ENCODE measurements at regions not wholly inside any gene's neighbourhood (a gene's known extent, or its start where the extent isn't known, plus 50 kb on each side); places are given as distances from the start of the nearest gene placed in this dataset.

DNA sequence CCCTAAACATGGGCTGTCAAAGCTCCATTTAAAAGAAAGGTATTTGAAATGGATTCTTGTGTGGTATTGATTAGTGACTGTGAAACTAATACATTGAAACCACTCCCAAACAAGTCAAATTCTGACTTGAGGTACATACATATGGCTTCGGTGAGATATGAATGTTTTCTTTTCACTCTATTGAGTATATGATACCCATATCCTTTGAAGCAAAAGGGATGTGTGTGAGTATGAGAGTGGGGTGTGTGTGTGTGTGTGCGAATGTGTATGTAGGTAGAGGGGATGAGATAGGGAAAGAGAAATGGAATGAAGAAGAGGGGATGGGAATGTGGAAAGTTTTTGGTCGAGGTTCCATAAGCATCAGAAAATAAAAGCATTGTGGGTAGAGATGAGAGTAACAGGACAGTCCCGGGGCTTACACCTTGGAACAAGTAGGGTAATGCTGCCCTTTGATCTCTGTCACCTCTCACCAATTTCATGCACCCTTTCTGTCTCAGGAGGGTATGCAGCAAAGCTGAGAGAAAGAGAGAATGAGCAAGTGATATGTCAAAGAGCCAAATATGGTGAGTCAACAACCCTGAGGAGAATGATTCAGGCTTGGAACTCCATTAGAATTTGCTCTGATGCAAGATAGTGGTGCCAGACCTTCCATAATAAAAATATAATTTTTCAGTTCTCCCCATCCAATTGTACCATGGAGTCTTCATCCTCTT, 64.0 kb upstream of the ZEB2 start:
- peak overlapping the region in 4 of 7 experiments; percentile 16 to 60 (median 40) for H3K4me3 ChIP-seq (ENCODE audit: control insufficient read depth in 1 of 7, extremely low read depth in 1 of 7, insufficient read depth in 4 of 7, low read depth in 2 of 7, low read length in 6 of 7)
- no peaks in the 10 kb centered on the region for H3K27me3 ChIP-seq (replicated peaks in 2 of 5; ENCODE audit: control insufficient read depth in 4 of 5, insufficient read depth in 5 of 5, low read length in 4 of 5)
- peaks cover 41 to 72% (median 55%) of the 10 kb centered on the region in 4 experiments for H3K4me1 ChIP-seq (ENCODE audit: control extremely low read depth in 1 of 4, control insufficient read depth in 4 of 4, insufficient read depth in 4 of 4, low read length in 3 of 4)
- peak overlapping the region; percentile 77 to 90 for H3K27ac ChIP-seq (ENCODE audit: insufficient read depth in 1 of 2, low read depth in 1 of 2, low read length in 2 of 2, poor library complexity in 1 of 2, severe bottlenecking in 2 of 2)
- no peaks in the 10 kb centered on the region for H3K36me3 ChIP-seq (ENCODE audit: control insufficient read depth in 4 of 4, insufficient read depth in 4 of 4, low read length in 3 of 4)
- DNase-seq: peak in 2 of 3 donors; percentile 40 to 54
- ChIA-PET POLR2A (interaction anchor here (0.8 kb wide), 1 partner anchor 11 kb away, joined by 5 read pairs; no protein-coding TSS in a partner anchor), CTCF (interaction anchor here (0.9 to 1.7 kb wide), 8 partner anchors 10 to 1169 kb away, joined by 3 to 5 read pairs (median 4); no protein-coding TSS in a partner anchor)
- H3K9me3 ChIP-seq (ENCODE audit: control extremely low read depth in 1 of 5, control insufficient read depth in 4 of 5, insufficient read depth in 2 of 5, low read depth in 1 of 5, low read length in 4 of 5): no peaks in the 10 kb centered on the region
- 100% methylated on average over 1 of the region's 4 CpGs for WGBS (ENCODE audit: insufficient coverage)

DNA sequence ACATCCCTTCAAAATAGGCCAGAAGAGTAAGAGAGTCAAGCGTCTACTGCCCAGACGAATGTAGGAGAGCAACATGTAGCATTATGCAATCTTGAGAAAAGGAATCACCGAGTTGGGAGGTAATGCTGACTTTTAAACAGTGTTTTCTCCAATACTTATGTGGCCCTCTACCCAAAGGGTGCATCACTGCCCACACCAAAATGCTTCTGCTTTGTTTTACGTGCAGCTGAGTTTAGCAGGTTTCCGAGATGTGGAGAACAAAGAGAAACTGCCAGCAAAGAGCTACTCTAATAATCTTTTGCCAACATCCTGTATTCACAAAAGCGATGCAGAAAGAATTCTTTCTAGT, 63.4 kb upstream of the ZEB2 start:
- Histone ChIP-seq H3K4me1 (ENCODE audit: control extremely low read depth in 1 of 4, control insufficient read depth in 4 of 4, insufficient read depth in 4 of 4, low read length in 3 of 4) (peaks cover 41 to 73% (median 55%) of the 10 kb centered on the region in 4 experiments), H3K27me3 (replicated peaks in 2 of 5; ENCODE audit: control insufficient read depth in 4 of 5, insufficient read depth in 5 of 5, low read length in 4 of 5) (no peaks in the 10 kb centered on the region), H3K9me3 (ENCODE audit: control extremely low read depth in 1 of 5, control insufficient read depth in 4 of 5, insufficient read depth in 2 of 5, low read depth in 1 of 5, low read length in 4 of 5) (no peaks in the 10 kb centered on the region), H3K36me3 (ENCODE audit: control insufficient read depth in 4 of 4, insufficient read depth in 4 of 4, low read length in 3 of 4) (no peaks in the 10 kb centered on the region), H3K4me3 (ENCODE audit: control insufficient read depth in 1 of 7, extremely low read depth in 1 of 7, insufficient read depth in 4 of 7, low read depth in 2 of 7, low read length in 6 of 7) (peak overlapping the region in 5 of 7 experiments; percentile 2 to 60 (median 36)), H3K27ac (ENCODE audit: insufficient read depth in 1 of 2, low read depth in 1 of 2, low read length in 2 of 2, poor library complexity in 1 of 2, severe bottlenecking in 2 of 2) (peak overlapping the region; percentile 77 to 90)
- peak; percentile 45 to 88 (median 79) for DNase-seq
- CTCF ChIA-PET: interaction anchor here (1.0 to 1.7 kb wide), 7 partner anchors 10 to 1169 kb away, joined by 3 to 6 read pairs (median 4); no protein-coding TSS in a partner anchor
- POLR2A ChIA-PET: interaction anchor here (0.8 to 1.1 kb wide), 3 partner anchors 12 to 65 kb away, joined by 3 to 5 read pairs (median 5); no protein-coding TSS in a partner anchor
- 0% methylated on average over 4 of the region's 6 CpGs for WGBS (ENCODE audit: insufficient coverage)

DNA sequence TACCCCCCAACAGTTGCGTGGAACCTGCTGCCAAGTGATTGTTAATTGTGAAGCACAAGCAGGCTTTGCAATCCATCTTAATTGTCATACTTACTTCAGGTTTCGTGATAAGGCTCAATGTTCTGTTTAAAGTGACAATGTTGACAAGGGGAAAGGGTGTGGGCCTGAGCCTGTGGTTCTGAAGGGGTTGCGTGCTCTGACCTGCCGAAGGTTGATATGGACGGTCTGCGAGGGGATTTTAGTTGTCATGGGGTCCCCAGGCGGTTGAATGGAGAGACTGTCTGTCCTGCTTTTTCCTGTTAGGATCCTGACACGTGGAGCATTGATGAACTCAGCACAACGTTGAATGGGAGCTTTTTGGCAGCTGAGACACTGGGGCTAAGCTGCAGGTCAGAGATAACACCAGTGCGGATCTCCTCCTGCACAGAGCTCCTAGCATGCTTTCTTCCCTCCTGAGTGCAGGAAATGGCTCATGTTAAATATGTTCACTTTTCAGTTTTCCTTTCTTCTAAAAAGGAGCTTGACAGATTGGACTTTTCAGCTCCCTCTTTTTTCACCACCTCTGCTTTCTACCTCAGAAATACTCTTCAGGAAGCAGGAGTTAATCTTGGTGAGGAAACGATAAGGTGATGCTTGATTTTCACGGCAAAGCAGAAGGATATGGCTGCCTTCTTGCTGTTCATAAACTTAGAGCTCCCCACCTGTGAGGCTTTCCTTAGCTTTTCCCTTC, 62.9 kb upstream of the ZEB2 start:
- no peaks in the 10 kb centered on the region for H3K27me3 ChIP-seq (replicated peaks in 2 of 5; ENCODE audit: control insufficient read depth in 4 of 5, insufficient read depth in 5 of 5, low read length in 4 of 5)
- H3K9me3 ChIP-seq (ENCODE audit: control extremely low read depth in 1 of 5, control insufficient read depth in 4 of 5, insufficient read depth in 2 of 5, low read depth in 1 of 5, low read length in 4 of 5): no peaks in the 10 kb centered on the region
- no peaks in the 10 kb centered on the region for H3K36me3 ChIP-seq (ENCODE audit: control insufficient read depth in 4 of 4, insufficient read depth in 4 of 4, low read length in 3 of 4)
- peaks cover 41 to 75% (median 55%) of the 10 kb centered on the region in 4 experiments for H3K4me1 ChIP-seq (ENCODE audit: control extremely low read depth in 1 of 4, control insufficient read depth in 4 of 4, insufficient read depth in 4 of 4, low read length in 3 of 4)
- POLR2A ChIA-PET: interaction anchor here (0.8 to 1.6 kb wide), 4 partner anchors 12 to 64 kb away, joined by 3 to 5 read pairs (median 4); partner anchors contain the start of gene ZEB2
- peak overlapping the region; percentile 77 to 90 for H3K27ac ChIP-seq (ENCODE audit: insufficient read depth in 1 of 2, low read depth in 1 of 2, low read length in 2 of 2, poor library complexity in 1 of 2, severe bottlenecking in 2 of 2)
- 0% methylated on average over 8 of the region's 12 CpGs for WGBS (ENCODE audit: insufficient coverage)
- CTCF ChIA-PET: interaction anchor here (0.7 to 3.0 kb wide), 10 partner anchors 10 to 1170 kb away, joined by 3 to 22 read pairs (median 4); partner anchors contain the start of gene ZEB2
- DNase-seq: peak; percentile 76 to 91 (median 83)
- peak overlapping the region in 6 of 7 experiments; percentile 2 to 60 (median 26) for H3K4me3 ChIP-seq (ENCODE audit: control insufficient read depth in 1 of 7, extremely low read depth in 1 of 7, insufficient read depth in 4 of 7, low read depth in 2 of 7, low read length in 6 of 7)

DNA sequence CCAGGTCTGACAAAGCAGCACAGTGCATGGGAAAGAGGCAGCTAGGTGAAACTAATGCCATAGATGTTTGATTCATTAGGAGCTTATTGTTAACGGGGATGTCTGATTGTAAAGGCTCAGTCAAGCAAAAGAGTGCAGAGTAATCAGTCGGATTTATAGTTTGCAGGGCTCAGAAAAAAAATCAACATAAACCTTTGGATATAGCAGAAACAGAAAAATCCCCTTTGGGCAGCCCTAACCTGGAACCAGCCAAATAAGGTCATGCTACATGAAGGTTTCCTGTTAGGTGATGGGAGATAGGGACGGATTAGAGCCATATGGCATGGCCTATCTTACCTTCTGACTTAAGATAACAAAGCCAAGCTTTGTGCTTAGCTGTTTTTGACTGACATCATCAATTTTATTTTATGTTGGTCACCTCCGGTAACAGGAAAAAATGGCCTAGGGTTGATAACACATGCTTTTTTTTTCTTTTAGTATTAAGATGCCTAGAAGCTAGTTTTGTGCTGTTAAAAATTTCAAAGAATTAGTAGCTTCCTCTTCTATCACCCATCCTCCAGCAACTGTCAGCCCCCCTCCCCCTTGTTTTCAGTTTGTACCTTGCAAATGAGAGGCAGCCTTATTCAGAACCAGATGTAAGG, 60.7 kb upstream of the ZEB2 start:
- no CpG with 5 or more reads among the region's 4 CpGs for WGBS (ENCODE audit: insufficient coverage)
- no peaks in the 10 kb centered on the region for H3K36me3 ChIP-seq (ENCODE audit: control insufficient read depth in 4 of 4, insufficient read depth in 4 of 4, low read length in 3 of 4)
- peaks cover 38 to 63% (median 49%) of the 10 kb centered on the region in 4 experiments for H3K4me1 ChIP-seq (ENCODE audit: control extremely low read depth in 1 of 4, control insufficient read depth in 4 of 4, insufficient read depth in 4 of 4, low read length in 3 of 4)
- no peaks in the 10 kb centered on the region for H3K9me3 ChIP-seq (ENCODE audit: control extremely low read depth in 1 of 5, control insufficient read depth in 4 of 5, insufficient read depth in 2 of 5, low read depth in 1 of 5, low read length in 4 of 5)
- peak overlapping the region in 4 of 7 experiments; percentile 25 to 35 (median 30) for H3K4me3 ChIP-seq (ENCODE audit: control insufficient read depth in 1 of 7, extremely low read depth in 1 of 7, insufficient read depth in 4 of 7, low read depth in 2 of 7, low read length in 6 of 7)
- CTCF ChIA-PET: interaction anchor here (0.9 to 3.0 kb wide), 5 partner anchors 13 to 61 kb away, joined by 3 to 22 read pairs (median 4); partner anchors contain the start of gene ZEB2
- POLR2A ChIA-PET: interaction anchor here (1.0 kb wide), 1 partner anchor 57 kb away, joined by 4 read pairs; no protein-coding TSS in a partner anchor
- H3K27ac ChIP-seq (ENCODE audit: insufficient read depth in 1 of 2, low read depth in 1 of 2, low read length in 2 of 2, poor library complexity in 1 of 2, severe bottlenecking in 2 of 2): peak overlapping the region; percentile 77 to 90
- H3K27me3 ChIP-seq (replicated peaks in 2 of 5; ENCODE audit: control insufficient read depth in 4 of 5, insufficient read depth in 5 of 5, low read length in 4 of 5): no peaks in the 10 kb centered on the region
- peak; percentile 73 to 91 (median 85) for DNase-seq

DNA sequence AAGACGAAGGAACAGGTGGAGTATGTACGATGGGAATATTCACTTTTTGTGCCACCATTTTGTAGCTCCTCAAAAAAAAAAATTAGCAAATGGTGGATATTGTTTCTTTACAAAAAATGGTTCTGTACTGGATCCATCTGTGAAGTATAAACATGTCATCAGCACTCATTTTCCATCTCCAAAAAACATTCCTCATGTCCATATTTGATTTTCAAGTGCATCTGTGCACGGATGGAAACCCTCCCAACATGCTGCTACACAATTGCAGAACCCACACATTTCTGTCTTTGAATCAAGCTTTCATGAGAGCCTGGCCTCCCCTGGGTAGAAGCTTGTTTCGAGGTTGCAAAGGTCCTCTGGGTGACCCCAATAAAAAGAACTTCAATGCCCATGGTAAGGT, 59.6 kb upstream of the ZEB2 start:
- WGBS (ENCODE audit: insufficient coverage): no CpG with 5 or more reads among the region's 4 CpGs
- Histone ChIP-seq H3K36me3 (ENCODE audit: control insufficient read depth in 4 of 4, insufficient read depth in 4 of 4, low read length in 3 of 4) (no peaks in the 10 kb centered on the region), H3K4me3 (ENCODE audit: control insufficient read depth in 1 of 7, extremely low read depth in 1 of 7, insufficient read depth in 4 of 7, low read depth in 2 of 7, low read length in 6 of 7) (no peak overlapping the region), H3K27me3 (replicated peaks in 2 of 5; ENCODE audit: control insufficient read depth in 4 of 5, insufficient read depth in 5 of 5, low read length in 4 of 5) (no peaks in the 10 kb centered on the region), H3K27ac (ENCODE audit: insufficient read depth in 1 of 2, low read depth in 1 of 2, low read length in 2 of 2, poor library complexity in 1 of 2, severe bottlenecking in 2 of 2) (peak overlapping the region in 1 of 2 experiments; percentile 90), H3K4me1 (ENCODE audit: control extremely low read depth in 1 of 4, control insufficient read depth in 4 of 4, insufficient read depth in 4 of 4, low read length in 3 of 4) (peaks cover 38 to 54% (median 47%) of the 10 kb centered on the region in 4 experiments), H3K9me3 (ENCODE audit: control extremely low read depth in 1 of 5, control insufficient read depth in 4 of 5, insufficient read depth in 2 of 5, low read depth in 1 of 5, low read length in 4 of 5) (no peaks in the 10 kb centered on the region)
- ChIA-PET POLR2A (interaction anchor here (1.0 kb wide), 1 partner anchor 56 kb away, joined by 3 read pairs; no protein-coding TSS in a partner anchor), CTCF (interaction anchor here (0.6 to 1.5 kb wide), 2 partner anchors 12 to 97 kb away, joined by 3 to 4 read pairs; no protein-coding TSS in a partner anchor)
- peak in 1 of 3 donors; percentile 17 for DNase-seq

DNA sequence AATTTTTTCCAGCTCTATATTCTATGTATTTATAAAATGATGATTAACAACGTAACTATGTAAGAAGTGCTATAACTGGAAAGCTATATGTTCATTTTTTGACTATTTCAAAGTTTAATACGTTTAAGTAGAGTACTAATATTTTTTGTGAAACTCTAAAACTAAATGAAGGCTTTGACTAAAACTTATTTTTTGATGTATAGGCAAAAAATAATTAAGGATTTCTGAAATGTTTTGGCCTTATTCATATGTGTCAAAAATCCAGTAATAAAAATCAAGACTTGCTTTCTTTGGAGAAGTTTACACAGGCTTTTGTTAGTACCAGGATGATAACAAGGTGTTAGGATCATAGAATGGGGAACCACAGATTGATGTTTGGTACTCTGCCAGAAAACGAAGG, 58.2 kb upstream of the ZEB2 start:
- no peak overlapping the region for H3K27ac ChIP-seq (ENCODE audit: insufficient read depth in 1 of 2, low read depth in 1 of 2, low read length in 2 of 2, poor library complexity in 1 of 2, severe bottlenecking in 2 of 2)
- WGBS (ENCODE audit: insufficient coverage): no CpG with 5 or more reads among the region's 3 CpGs
- POLR2A ChIA-PET: no interaction called here
- CTCF ChIA-PET: no interaction called here
- H3K36me3 ChIP-seq (ENCODE audit: control insufficient read depth in 4 of 4, insufficient read depth in 4 of 4, low read length in 3 of 4): no peaks in the 10 kb centered on the region
- no peak overlapping the region for H3K4me3 ChIP-seq (ENCODE audit: control insufficient read depth in 1 of 7, extremely low read depth in 1 of 7, insufficient read depth in 4 of 7, low read depth in 2 of 7, low read length in 6 of 7)
- DNase-seq: peak in 1 of 3 donors; percentile 42
- no peaks in the 10 kb centered on the region for H3K27me3 ChIP-seq (replicated peaks in 2 of 5; ENCODE audit: control insufficient read depth in 4 of 5, insufficient read depth in 5 of 5, low read length in 4 of 5)
- peaks cover 28 to 39% (median 35%) of the 10 kb centered on the region in 4 experiments for H3K4me1 ChIP-seq (ENCODE audit: control extremely low read depth in 1 of 4, control insufficient read depth in 4 of 4, insufficient read depth in 4 of 4, low read length in 3 of 4)
- no peaks in the 10 kb centered on the region for H3K9me3 ChIP-seq (ENCODE audit: control extremely low read depth in 1 of 5, control insufficient read depth in 4 of 5, insufficient read depth in 2 of 5, low read depth in 1 of 5, low read length in 4 of 5)

Measured in common myeloid progenitor, CD34-positive (primary cell).